IgD-negative memory B cell (primary cell): ENCODE measurements at regions not wholly inside any gene's neighbourhood (a gene's known extent, or its start where the extent isn't known, plus 50 kb on each side); places are given as distances from the start of the nearest gene placed in this dataset.
"Not testable (repeated sequence)": the region's sequence is repeated elsewhere in the genome, so short reads cannot be mapped to it uniquely, and the experiment has no call there.

Experiments used
- H3K27ac Mint-ChIP-seq, 3 donors: one replicate each; pipeline ENCODE4 v1.8.0; 2020 to 2022; ENCODE audit warnings: mild to moderate bottlenecking in 3 of 3, mixed read lengths in 3 of 3, moderate library complexity in 1 of 3
- H3K27me3 Mint-ChIP-seq: one replicate; pipeline ENCODE4 v1.8.0; 2021; ENCODE audit warnings: mixed read lengths
- H3K36me3 Mint-ChIP-seq: one replicate; pipeline ENCODE4 v1.8.0; 2020; ENCODE audit warnings: mild to moderate bottlenecking, mixed read lengths
- H3K4me1 Mint-ChIP-seq, 3 donors: one replicate each; pipeline ENCODE4 v1.8.0; 2020 to 2022; ENCODE audit warnings: mixed read lengths in 3 of 3, mild to moderate bottlenecking in 1 of 3
- H3K4me3 Mint-ChIP-seq, 4 donors: one replicate each; pipeline ENCODE4 v1.8.0; 2020 to 2022; ENCODE audit warnings: mild to moderate bottlenecking in 4 of 4, mixed read lengths in 4 of 4, moderate library complexity in 3 of 4
- H3K9me3 Mint-ChIP-seq, 3 donors: one replicate each; pipeline ENCODE4 v1.8.0; 2020 to 2021; ENCODE audit warnings: mixed read lengths in 3 of 3, mild to moderate bottlenecking in 1 of 3

- H3K4me3 Mint-ChIP-seq = no peak overlapping the region
- H3K27ac Mint-ChIP-seq = no peak overlapping the region
- peaks cover 0 to 18% (median 7%) of the 10 kb centered on the region in 3 donors for H3K9me3 Mint-ChIP-seq
- H3K4me1 Mint-ChIP-seq = no peaks in the 10 kb centered on the region
- no peaks in the 10 kb centered on the region for H3K36me3 Mint-ChIP-seq
- H3K27me3 Mint-ChIP-seq = peaks cover 7% of the 10 kb centered on the region
Observed at GRCh38 chr12:113537751-113538087, 66.0 kb upstream of the LHX5 start.

GRCh38 chr12:113537046-113537750 lies 65.5 kb upstream of the LHX5 start:
- H3K27ac Mint-ChIP-seq = no peak overlapping the region
- H3K4me1 Mint-ChIP-seq = no peaks in the 10 kb centered on the region
- peaks cover 0 to 18% (median 7%) of the 10 kb centered on the region in 3 donors for H3K9me3 Mint-ChIP-seq
- H3K36me3 Mint-ChIP-seq = no peaks in the 10 kb centered on the region
- no peak overlapping the region for H3K4me3 Mint-ChIP-seq
- peaks cover 5% of the 10 kb centered on the region for H3K27me3 Mint-ChIP-seq

- Mint-ChIP-seq H3K4me3 (no peak overlapping the region), H3K27ac (no peak overlapping the region), H3K27me3 (peaks cover 5% of the 10 kb centered on the region)
Observed at GRCh38 chr12:113535100-113535499, 63.4 kb upstream of the LHX5 start.

GRCh38 chr12:113534555-113534954 lies 62.9 kb upstream of the LHX5 start:
- Mint-ChIP-seq H3K4me3 (no peak overlapping the region), H3K27ac (no peak overlapping the region), H3K4me1 (no peaks in the 10 kb centered on the region), H3K36me3 (no peaks in the 10 kb centered on the region), H3K9me3 (peaks cover 0 to 13% (median 9%) of the 10 kb centered on the region in 3 donors), H3K27me3 (peaks cover 6% of the 10 kb centered on the region)

More at GRCh38 chr12:113535100-113535499, 63.4 kb upstream of the LHX5 start:
- H3K36me3 Mint-ChIP-seq = no peaks in the 10 kb centered on the region
- peaks cover 0 to 13% (median 9%) of the 10 kb centered on the region in 3 donors for H3K9me3 Mint-ChIP-seq
- H3K4me1 Mint-ChIP-seq = no peaks in the 10 kb centered on the region

- Mint-ChIP-seq H3K36me3 (no peaks in the 10 kb centered on the region), H3K4me1 (no peaks in the 10 kb centered on the region), H3K27me3 (peaks cover 6% of the 10 kb centered on the region), H3K27ac (no peak overlapping the region), H3K9me3 (peaks cover 0 to 12% (median 9%) of the 10 kb centered on the region in 3 donors), H3K4me3 (no peak overlapping the region)
Observed at GRCh38 chr12:113533842-113534375, 62.2 kb upstream of the LHX5 start.

- Mint-ChIP-seq H3K4me1 (no peaks in the 10 kb centered on the region), H3K27ac (no peak overlapping the region), H3K27me3 (peaks cover 15% of the 10 kb centered on the region), H3K36me3 (no peaks in the 10 kb centered on the region), H3K4me3 (no peak overlapping the region), H3K9me3 (peaks cover 0 to 5% (median 4%) of the 10 kb centered on the region in 3 donors)
Observed at GRCh38 chr12:113532292-113532691, 60.6 kb upstream of the LHX5 start.

GRCh38 chr12:113531073-113531472 lies 59.4 kb upstream of the LHX5 start:
- not testable (repeated sequence) for H3K36me3 Mint-ChIP-seq, H3K9me3 Mint-ChIP-seq, H3K4me1 Mint-ChIP-seq, H3K27ac Mint-ChIP-seq, H3K4me3 Mint-ChIP-seq
- H3K27me3 Mint-ChIP-seq = peaks cover 18% of the 10 kb centered on the region

- H3K9me3 Mint-ChIP-seq = peaks cover 0 to 3% (median 0%) of the 10 kb centered on the region in 3 donors
- H3K36me3 Mint-ChIP-seq = no peaks in the 10 kb centered on the region
- no peak overlapping the region for H3K4me3 Mint-ChIP-seq
- H3K27me3 Mint-ChIP-seq = peaks cover 20% of the 10 kb centered on the region
- no peaks in the 10 kb centered on the region for H3K4me1 Mint-ChIP-seq
- no peak overlapping the region for H3K27ac Mint-ChIP-seq
Observed at GRCh38 chr12:113528606-113529293, 57.1 kb upstream of the LHX5 start.

- Mint-ChIP-seq H3K36me3 (no peaks in the 10 kb centered on the region), H3K4me3 (no peak overlapping the region), H3K27ac (no peak overlapping the region), H3K4me1 (peaks cover 0 to 2% (median 0%) of the 10 kb centered on the region in 3 donors), H3K27me3 (peaks cover 34% of the 10 kb centered on the region), H3K9me3 (peaks cover 0 to 2% (median 0%) of the 10 kb centered on the region in 3 donors)
Observed at GRCh38 chr12:113525066-113525465, 53.4 kb upstream of the LHX5 start.

- peaks cover 0 to 2% (median 0%) of the 10 kb centered on the region in 3 donors for H3K4me1 Mint-ChIP-seq
- H3K4me3 Mint-ChIP-seq = no peak overlapping the region
- no peak overlapping the region for H3K27ac Mint-ChIP-seq
- H3K9me3 Mint-ChIP-seq = peaks cover 0 to 2% (median 0%) of the 10 kb centered on the region in 3 donors
- H3K36me3 Mint-ChIP-seq = no peaks in the 10 kb centered on the region
- H3K27me3 Mint-ChIP-seq = peaks cover 37% of the 10 kb centered on the region
Observed at GRCh38 chr12:113524495-113524894, 52.8 kb upstream of the LHX5 start.

- Mint-ChIP-seq H3K9me3 (peaks cover 3 to 8% (median 6%) of the 10 kb centered on the region in 3 donors), H3K27ac (no peak overlapping the region), H3K36me3 (no peaks in the 10 kb centered on the region), H3K4me3 (no peak overlapping the region), H3K4me1 (peaks cover 0 to 2% (median 0%) of the 10 kb centered on the region in 3 donors), H3K27me3 (peaks cover 39% of the 10 kb centered on the region)
Observed at GRCh38 chr12:113521708-113522107, 50.0 kb upstream of the LHX5 start.
